T-helper 2 cell treated with Interferon-gamma antibody and Interleukin-4, amounts not matched to agents 100 ng/mL and 5 ng/mL, for 36 hours (primary cell): ENCODE measurements at regions not wholly inside any gene's neighbourhood (a gene's known extent, or its start where the extent isn't known, plus 50 kb on each side); places are given as distances from the start of the nearest gene placed in this dataset.

Experiments
- intact Hi-C: fragments of 100-400 bp; cut with micrococcal nuclease; formaldehyde crosslinking; loops from one replicate; pipeline ENCODE4 v1.15.1; 2023

DNA sequence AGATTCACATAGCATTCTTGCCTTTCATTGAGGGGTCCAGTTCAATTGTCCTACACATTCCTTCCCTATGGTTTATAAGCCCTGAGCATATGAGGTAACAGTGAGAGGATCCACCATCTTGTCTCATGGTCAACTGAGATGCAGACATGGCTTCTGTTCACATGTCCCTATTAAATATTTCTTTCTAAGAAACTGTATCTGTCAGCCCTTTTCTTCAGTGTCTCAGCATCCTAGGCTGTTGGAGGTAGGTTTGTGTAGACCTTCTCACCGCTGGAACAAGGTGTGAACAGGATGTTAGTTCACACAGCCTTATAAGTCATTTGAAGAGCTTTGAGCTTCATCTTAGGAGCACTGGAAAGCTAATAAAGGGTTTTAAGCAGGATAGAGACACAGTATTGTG lies 110.3 kb upstream of the EDNRB start:
- intact Hi-C loops, result no loop called here

DNA sequence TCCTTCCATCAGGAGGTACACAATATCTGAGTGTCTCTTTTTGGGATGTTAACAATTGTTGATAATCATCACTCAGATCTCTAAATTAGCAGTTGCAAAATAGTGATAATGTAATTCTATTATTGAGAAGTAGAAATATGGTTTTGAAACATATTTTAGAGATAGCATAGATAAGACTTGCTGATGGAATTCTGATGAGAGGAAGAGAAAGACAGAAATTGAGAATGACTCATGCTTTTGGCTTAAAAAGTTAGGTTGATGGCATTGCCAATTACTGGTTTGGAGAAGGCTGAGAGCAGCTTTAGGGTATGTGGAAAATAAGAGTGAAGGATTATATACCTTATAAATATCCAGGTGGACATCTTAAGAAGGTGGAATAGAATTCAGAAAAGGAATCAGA lies 106.4 kb upstream of the EDNRB start:
- intact Hi-C loops, result loop anchor here (5.0 kb wide), 1 partner anchor 98 kb away; no protein-coding TSS in a partner anchor

DNA sequence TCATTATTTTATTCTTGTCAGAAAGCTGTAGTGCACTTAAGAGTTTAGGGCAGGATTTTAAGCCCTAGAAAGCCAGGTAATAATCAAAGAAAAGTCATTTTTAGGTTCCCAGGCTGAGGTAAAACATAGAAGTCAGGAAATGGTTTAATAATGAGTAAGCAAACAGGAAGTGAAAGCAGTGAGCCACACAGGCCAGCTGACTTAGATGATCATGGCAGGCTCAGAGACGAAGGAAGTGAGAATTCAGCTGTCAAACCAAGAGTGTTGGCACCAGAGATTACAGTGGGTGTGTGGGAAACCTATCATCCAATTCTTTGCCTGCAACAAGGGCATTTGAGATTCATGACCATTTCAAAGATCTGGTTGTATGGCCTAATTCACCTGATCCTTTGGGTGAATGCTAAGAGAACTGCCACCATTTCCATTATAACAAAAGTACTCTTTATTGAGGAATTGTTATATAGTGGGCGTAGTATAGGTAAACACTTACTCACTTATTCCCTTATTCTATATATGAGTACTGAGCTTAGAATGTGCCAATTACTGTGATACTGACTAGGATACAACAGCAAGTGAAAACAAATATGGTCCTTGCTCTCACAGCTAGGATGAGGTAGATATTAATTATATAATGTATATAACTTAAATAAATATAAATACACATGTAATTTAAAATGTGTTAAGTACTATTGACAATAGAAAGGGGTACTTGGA lies 103.7 kb upstream of the EDNRB start:
- intact Hi-C loops, result loop anchor here (5.0 kb wide), 1 partner anchor 95 kb away; no protein-coding TSS in a partner anchor

DNA sequence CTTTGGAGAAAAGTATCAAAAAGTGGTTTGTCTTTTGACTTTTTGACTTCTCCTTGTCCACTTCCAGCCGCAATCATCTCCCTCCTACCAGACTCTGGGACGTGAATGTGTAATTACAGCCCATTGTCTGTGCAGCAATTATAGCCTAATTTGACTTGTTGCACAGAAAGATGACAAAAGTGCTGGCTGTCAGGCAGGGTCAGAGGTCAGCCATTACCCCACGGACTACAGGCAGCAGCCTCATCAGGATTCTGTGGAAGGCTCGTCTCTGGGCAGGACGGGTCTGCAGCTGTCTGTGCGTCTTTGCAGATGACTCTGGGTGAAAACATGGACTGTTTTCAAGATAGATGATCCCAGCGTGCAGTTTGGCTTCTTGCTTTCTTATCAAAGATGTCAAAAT lies 102.2 kb upstream of the EDNRB start:
- intact Hi-C loops, result loop anchor here (5.0 kb wide), 1 partner anchor 94 kb away; no protein-coding TSS in a partner anchor

DNA sequence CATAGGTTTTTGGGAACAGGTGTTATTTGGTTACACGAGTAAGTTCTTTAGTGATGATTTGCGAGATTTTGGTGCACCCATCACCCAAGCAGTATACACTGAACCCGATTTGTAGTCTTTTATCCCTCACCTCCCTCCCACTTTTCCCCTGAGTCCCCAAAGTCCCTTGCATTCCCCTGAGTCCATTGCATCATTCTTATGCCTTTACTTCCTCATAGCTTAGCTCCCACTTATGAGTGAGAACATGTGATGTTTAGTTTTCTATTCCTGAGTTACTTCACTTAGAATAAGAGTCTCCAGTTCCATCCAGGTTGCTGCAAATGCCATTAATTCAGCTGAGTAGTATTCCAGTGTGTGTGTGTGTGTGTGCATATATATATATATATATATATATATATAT lies 97.2 kb upstream of the EDNRB start:
- intact Hi-C loops, result no loop called here

DNA sequence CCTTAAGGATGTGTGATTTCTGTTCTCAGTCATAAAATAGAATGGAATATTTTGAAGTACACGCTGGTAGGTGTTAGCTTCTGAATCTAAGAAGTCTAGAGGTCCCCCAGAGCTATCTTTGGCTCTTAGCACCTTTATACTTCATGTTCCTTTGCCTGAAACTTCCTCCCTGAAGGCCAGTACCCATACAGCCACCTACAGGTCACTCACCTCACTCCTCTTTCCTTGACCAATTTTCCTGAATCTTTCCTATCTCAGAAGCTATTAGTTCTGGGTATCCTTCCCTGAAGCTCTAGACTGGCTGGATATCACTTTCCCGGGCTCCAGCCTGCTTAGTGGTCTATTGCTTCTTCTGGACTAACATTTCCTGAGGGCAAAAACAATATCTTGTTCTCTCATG lies 93.4 kb upstream of the EDNRB start:
- intact Hi-C loops, result no loop called here

DNA sequence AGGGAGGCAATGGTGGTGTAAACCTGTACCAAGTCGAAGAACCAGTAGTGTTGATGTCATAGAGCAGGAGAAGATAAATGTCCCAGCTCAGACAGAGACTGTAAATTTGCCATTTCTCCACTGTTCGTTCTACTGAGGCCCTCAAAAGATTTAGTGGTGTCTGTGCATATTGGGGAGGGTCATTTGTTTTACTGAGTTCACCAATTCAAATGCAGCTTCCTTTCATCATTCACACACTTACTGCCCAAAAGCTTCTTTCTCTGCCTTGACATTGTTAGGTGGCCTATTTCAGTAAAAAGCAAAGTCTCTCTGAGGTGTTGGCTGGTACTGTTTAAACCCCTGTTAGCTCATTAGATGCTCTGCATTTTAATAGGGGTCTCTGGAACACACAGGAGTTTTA lies 86.2 kb upstream of the EDNRB start:
- intact Hi-C loops, result no loop called here

DNA sequence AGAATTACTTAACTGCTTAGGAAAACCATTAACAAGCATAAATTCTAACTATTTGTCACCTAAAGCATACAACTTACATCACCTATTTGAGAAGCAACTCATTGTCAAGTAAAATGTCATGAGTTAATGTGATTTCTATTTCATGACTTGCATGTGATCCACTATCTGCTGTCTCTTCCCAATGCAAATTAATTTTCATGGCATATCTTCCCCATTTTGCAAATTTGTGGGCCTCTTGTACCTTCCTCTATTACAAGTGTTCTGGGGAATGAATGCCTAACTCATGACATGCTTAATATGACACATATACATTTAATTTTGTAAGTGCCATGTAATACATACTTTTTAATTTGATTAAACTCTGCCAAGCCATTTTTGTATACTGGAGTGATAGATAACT lies 81.1 kb upstream of the EDNRB start:
- intact Hi-C loops, result no loop called here

DNA sequence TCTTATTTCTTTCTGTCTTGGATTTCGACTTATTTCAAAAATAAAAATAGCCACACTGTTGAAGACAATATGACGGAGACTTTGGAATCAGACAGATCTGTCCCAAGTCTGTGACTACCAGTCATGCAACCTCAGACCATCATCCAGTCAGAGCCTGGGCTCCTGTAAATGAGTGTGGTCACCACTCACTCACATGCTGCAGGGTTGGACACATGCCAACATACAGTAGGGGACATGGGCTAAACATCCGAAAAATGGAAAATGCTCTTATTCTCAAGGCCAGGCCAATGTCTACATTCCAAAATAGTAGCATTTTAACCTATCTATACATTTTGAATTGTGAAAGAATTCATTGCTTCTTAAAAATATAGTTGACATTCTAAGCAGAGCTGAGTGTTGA lies 75.5 kb upstream of the EDNRB start:
- intact Hi-C loops, result no loop called here

DNA sequence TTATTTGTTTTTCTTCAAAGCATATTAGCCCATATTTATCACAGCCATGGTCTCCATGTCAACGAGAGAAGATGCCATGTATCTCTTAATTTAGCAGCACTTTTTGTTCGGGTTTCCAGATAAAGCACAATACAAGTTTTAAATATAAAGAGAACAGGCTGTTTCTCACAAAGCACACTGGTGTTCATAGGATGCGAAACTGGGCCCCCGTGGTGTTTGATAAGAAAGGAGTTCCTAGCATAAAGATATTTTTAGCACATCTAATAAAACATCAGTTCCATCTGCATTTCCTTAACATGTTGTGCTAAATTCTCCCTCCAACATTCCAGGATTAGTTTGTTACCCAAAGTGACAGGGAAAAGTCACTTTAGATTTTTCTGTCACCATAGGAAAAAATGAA lies 72.4 kb upstream of the EDNRB start:
- intact Hi-C loops, result no loop called here

DNA sequence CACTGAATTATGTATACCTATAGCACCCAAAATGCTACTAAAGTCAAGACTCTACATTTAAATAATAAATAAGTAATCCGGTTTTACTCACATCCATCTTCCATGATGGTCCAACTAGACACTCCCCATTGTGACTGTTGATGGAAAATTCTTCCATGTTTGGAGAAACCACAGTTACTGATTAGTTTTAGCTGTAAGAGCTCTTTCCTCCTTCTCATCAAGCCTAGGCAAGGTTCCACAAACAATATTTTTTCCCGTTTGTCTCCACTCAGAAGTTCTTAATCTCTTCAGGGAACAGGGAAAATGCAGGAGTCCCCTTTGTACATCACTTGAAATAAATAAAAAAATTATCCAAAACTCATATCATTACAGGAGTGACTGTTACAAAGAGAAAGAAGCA lies 70.7 kb upstream of the EDNRB start:
- intact Hi-C loops, result no loop called here

DNA sequence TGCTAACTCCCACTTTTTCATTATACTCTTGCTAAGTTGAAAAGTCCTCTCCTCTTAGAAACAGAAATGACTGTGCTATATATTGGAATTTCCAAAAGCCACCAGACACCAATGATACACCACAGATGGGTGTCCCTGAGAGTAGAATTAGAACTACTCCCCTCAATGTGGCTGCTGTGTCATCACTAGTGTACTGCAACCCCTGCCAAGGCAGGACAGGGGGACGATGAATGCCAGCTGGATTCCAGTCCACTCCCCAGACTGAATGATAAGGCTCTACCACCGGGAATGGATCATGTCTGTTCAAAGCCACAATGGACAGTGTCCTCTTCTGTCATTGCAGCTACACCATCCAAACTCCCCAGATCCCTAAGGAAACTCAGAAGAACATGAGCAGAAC lies 69.7 kb upstream of the EDNRB start:
- intact Hi-C loops, result no loop called here

DNA sequence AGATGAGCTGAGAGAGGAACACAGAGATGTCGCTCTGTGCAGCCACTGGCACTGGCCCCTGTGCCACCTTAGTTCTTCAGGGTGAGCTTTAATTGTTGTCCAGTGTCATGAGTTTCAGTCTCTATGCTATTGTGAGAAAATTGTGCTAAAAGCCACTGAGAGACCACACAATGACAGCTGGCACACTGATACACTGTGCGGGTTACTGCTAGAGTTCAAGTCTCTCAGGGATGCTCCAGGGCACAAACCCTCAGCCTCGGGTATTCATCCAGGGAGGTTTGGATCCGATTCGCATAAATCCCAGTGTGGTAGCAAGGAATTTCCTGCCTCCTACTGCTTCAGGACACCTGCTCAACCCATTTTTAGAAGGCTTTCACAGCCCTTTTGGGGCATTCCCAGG lies 68.1 kb upstream of the EDNRB start:
- intact Hi-C loops, result no loop called here

DNA sequence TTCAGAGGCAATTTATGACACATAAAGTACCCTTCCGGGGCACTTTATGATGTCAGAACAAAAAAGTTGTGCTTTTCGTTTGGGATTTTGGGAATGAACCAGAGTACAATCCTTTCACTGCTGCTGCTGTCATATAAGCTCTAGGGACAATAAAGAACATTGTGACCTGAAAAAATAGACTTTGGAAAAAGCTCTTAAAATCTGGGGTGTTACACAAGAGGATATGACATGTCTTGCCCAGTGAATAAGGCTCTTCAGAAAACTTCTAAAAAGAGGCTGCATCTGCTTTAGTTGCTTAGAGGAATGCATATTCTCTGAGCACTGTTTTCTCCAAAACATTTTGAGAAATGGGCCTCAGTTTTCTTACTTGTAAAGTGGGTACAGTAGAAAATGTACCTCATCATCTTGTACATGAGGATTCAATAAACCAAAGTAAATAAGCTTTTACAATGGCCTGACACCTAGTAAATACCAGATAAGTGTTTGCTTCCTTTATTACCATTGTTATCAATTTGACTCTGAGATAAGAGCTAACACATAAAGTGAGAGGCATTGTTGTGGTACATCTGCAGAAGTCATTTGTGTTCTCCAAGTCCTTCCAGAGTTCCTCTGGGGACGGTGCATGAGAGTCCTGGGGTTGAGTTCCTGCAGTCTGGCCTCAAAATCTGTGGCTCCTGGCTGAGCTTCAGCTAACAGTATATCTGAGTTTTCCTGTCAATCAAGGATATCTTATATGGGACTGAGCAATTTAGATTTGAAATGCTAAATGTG lies 67.4 kb upstream of the EDNRB start:
- intact Hi-C loops, result no loop called here

DNA sequence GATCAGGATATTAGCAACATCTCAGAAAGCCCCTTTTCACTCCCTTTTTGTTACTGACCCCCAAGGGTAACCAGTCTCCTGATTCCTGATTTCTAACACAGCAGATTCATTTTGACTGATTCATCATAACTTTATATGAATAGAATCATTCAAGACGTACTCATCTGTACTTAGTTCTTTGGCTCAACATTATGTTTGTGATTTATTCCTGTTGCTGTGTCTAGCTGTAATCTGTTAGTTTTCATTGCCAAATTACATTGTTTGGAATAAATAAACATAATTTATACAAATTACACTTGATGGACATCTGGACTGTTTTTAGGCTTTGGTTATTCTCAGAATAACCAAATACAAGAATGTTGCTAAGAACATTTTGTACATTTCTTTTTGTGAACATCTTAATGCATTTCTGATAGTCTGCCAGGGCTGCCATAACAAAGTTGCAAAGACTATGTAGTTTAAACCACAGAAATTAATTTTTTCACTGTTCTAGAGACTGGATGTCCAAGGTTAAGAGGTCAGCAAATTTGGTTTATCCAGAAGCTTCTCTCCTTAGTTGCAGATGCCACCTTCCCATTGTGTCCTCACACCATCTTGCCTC lies 62.8 kb upstream of the EDNRB start:
- intact Hi-C loops, result no loop called here

DNA sequence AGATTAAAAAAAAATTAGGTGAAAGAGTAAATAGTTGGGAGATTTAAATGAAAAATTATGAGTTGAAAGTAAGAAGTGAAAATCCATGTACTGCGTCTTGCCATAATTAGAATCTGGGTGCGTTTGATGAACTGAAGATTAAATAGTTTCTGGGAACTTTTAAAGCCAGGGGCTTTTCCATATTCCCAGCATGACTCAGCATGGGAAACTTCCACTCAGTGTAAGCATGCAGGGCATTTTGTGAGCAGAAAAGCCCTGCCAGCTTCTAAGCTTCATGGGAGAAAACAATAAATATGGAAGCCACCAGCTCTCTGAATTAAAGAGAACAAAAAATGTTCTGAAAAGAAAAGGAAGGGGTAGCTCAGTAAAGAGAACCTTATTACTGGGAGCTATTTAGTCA lies 62.0 kb upstream of the EDNRB start:
- intact Hi-C loops, result no loop called here

DNA sequence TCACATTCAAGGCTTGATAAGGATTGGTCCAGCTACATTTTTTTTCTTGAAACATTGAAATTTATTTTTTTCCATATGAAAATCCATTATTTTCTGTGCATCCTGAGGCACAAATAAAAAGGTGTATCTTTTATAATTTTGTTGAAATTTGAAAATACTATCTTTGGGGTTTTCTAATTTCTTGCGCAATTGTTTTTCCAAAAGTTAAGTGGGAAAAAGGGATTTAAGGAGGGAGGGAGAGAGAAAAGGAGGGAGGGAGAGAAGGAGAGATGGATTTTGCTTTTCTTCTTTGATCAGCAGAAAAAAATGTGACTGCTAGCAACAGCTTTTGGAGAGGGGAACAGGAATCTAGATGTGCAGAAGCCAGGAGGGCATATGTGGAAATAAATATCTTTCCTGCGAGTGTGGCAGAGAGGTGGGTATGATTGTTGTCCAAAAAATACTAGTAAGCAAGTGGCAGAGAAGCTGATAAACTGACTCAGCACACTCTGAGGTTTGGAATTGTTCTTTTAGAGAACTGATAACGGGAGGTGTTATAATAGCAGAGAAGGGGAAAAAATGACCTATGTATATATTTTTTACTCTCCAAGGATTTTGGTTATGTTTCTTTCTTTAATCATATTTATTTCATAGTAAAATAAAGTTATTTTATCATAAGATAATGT lies 61.2 kb upstream of the EDNRB start:
- intact Hi-C loops, result no loop called here

DNA sequence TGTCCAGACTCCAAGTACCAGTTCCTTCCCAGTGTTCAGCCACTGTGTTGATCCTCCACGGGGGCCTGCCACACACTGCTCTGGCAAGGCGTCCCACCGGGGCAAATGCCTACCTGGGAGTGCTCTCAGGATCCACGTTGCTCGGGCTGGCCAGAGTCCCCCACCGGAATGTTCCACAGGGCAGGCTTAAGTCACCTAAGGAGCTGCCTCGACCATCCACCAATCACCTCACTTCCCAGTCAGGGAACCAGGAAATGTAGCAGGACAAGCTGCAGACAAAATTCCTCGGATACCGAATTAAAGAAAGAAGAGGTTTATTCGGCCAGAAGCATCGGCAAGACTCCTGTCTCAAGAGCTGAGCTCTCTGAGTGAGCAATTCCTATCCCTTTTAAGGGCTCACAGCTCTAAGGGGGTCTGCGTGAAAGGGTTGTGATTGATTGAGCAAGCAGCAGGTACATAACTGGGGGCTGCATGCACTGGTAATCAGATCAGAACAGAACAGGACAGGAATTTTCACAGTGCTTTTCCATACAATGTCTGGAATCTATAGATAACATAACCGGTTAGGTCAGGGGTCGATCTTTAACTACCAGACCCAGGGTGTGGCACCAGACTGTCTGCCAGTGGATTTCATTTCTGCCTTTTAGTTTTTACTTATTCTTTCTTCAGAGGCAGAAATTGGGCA lies 56.9 kb upstream of the EDNRB start:
- intact Hi-C loops, result no loop called here

DNA sequence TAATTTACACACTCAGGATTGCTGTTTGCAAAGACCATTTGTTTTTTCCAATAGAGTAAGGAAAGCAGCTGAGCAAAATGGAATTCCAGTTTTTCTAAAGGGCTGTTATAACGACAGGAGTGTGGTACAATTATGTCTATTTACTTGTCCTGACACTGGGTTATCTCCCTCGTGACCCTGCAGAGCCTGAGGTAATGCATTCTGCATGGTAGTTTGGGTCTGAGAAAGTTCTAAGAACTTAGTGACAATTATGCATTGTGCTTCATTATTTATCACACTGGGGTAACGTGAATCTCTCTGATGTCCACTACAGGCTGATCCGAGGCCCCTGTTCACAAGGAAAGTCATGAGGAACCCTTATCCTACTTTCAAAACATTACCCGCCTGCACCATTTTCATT lies 50.7 kb upstream of the EDNRB start:
- intact Hi-C loops, result no loop called here
